Activated B cell treated with CpG ODN at 0.5 μM for 24 hours (primary cell): ENCODE measurements at regions not wholly inside any gene's neighbourhood (a gene's known extent, or its start where the extent isn't known, plus 50 kb on each side); places are given as distances from the start of the nearest gene placed in this dataset.
"Not testable (repeated sequence)": the region's sequence is repeated elsewhere in the genome, so short reads cannot be mapped to it uniquely, and the experiment has no call there.

Experiments
- ATAC-seq: fragments of 200-7000 bp; cut with Tn5 transposase; one replicate; pipeline ENCODE4 v1.10.0; 2021; ENCODE audit warnings: low read depth, mild to moderate bottlenecking, moderate library complexity
- CTCF ChIA-PET: fragments of 350-600 bp; sonication (Branson Sonifier 250); formaldehyde crosslinking; loops from one replicate; lab custom pipeline; 2021; ENCODE audit warnings: antibody characterized with exemption; lab: Charles Lee
- POLR2A ChIA-PET: fragments of 350-600 bp; sonication (Branson Sonifier 250); formaldehyde crosslinking; loops from one replicate; lab custom pipeline; 2021; ENCODE audit warnings: antibody characterized with exemption; lab: Charles Lee
- DNase-seq: peaks from one replicate; pipeline ENCODE4 v3.0.0; 2022
- H3K27ac Mint-ChIP-seq: one replicate; pipeline ENCODE4 v1.8.0; 2020; ENCODE audit warnings: mixed read lengths
- H3K27me3 Mint-ChIP-seq: one replicate; pipeline ENCODE4 v1.8.0; 2021; ENCODE audit warnings: mixed read lengths
- H3K36me3 Mint-ChIP-seq: one replicate; pipeline ENCODE4 v1.8.0; 2021; ENCODE audit warnings: low read depth, mixed read lengths
- H3K4me1 Mint-ChIP-seq: one replicate; pipeline ENCODE4 v1.8.0; 2021; ENCODE audit warnings: mixed read lengths
- H3K4me3 Mint-ChIP-seq: one replicate; pipeline ENCODE4 v1.8.0; 2020; ENCODE audit warnings: mild to moderate bottlenecking, mixed read lengths
- H3K9me3 Mint-ChIP-seq: one replicate; pipeline ENCODE4 v1.8.0; 2020; ENCODE audit warnings: mixed read lengths
- CTCF ChIP-seq: fragments of 200-600 bp; IDR thresholded peaks from one replicate; pipeline ENCODE4 v1.8.0; 2022; ENCODE audit warnings: antibody characterized with exemption, mild to moderate bottlenecking
- intact Hi-C: fragments of 100-400 bp; cut with micrococcal nuclease; formaldehyde crosslinking; loops from one replicate; pipeline ENCODE4 v1.15.1; 2024

GRCh38 chr20:47907951-47908350, 122.7 kb upstream of the SULF2 start:
- H3K27me3 Mint-ChIP-seq, intact Hi-C loops, POLR2A ChIA-PET, CTCF ChIA-PET, H3K9me3 Mint-ChIP-seq, H3K27ac Mint-ChIP-seq, H3K36me3 Mint-ChIP-seq, ATAC-seq, H3K4me3 Mint-ChIP-seq, H3K4me1 Mint-ChIP-seq, DNase-seq: not testable (repeated sequence)

- TF ChIP-seq CTCF: no peak
- no peak overlapping the region for H3K27ac Mint-ChIP-seq
- H3K4me3 Mint-ChIP-seq: no peak overlapping the region
- H3K36me3 Mint-ChIP-seq: no peaks in the 10 kb centered on the region
- DNase-seq: no peak
- intact Hi-C loops: no loop called here
- CTCF ChIA-PET: no interaction called here
- no peaks in the 10 kb centered on the region for H3K4me1 Mint-ChIP-seq
- no peaks in the 10 kb centered on the region for H3K9me3 Mint-ChIP-seq
- peaks cover 10% of the 10 kb centered on the region for H3K27me3 Mint-ChIP-seq
- ATAC-seq: no peak
- POLR2A ChIA-PET: no interaction called here
Observed at GRCh38 chr20:47907031-47907675, 121.9 kb upstream of the SULF2 start.

- Mint-ChIP-seq H3K27me3 (peaks cover 10% of the 10 kb centered on the region), H3K27ac (no peak overlapping the region), H3K36me3 (no peaks in the 10 kb centered on the region), H3K9me3 (no peaks in the 10 kb centered on the region), H3K4me3 (no peak overlapping the region), H3K4me1 (no peaks in the 10 kb centered on the region)
- POLR2A ChIA-PET: no interaction called here
- CTCF ChIA-PET: no interaction called here
- DNase-seq: no peak
- ATAC-seq: no peak
- intact Hi-C loops: no loop called here
- no peak for TF ChIP-seq CTCF
Observed at GRCh38 chr20:47906348-47906660, 121.0 kb upstream of the SULF2 start.

- ChIA-PET CTCF (no interaction called here), POLR2A (no interaction called here)
- no peak for DNase-seq
- H3K27me3 Mint-ChIP-seq: peaks cover 10% of the 10 kb centered on the region
- no peaks in the 10 kb centered on the region for H3K36me3 Mint-ChIP-seq
- H3K9me3 Mint-ChIP-seq: no peaks in the 10 kb centered on the region
- ATAC-seq: no peak
- intact Hi-C loops: no loop called here
- no peaks in the 10 kb centered on the region for H3K4me1 Mint-ChIP-seq
- no peak overlapping the region for H3K27ac Mint-ChIP-seq
- H3K4me3 Mint-ChIP-seq: no peak overlapping the region
- TF ChIP-seq CTCF: no peak
Observed at GRCh38 chr20:47905628-47906347, 120.5 kb upstream of the SULF2 start.

GRCh38 chr20:47903009-47903408, 117.7 kb upstream of the SULF2 start:
- H3K9me3 Mint-ChIP-seq, H3K4me1 Mint-ChIP-seq, CTCF ChIA-PET, H3K4me3 Mint-ChIP-seq, H3K27me3 Mint-ChIP-seq, intact Hi-C loops, H3K27ac Mint-ChIP-seq, ATAC-seq, POLR2A ChIA-PET, H3K36me3 Mint-ChIP-seq, DNase-seq: not testable (repeated sequence)

- H3K27me3 Mint-ChIP-seq, intact Hi-C loops, DNase-seq, H3K4me1 Mint-ChIP-seq, ATAC-seq, POLR2A ChIA-PET, CTCF ChIA-PET, H3K4me3 Mint-ChIP-seq, H3K27ac Mint-ChIP-seq, H3K9me3 Mint-ChIP-seq, H3K36me3 Mint-ChIP-seq: not testable (repeated sequence)
Observed at GRCh38 chr20:47899313-47899712, 114.0 kb upstream of the SULF2 start.
